GM10266 (cell line): ENCODE measurements at regions not wholly inside any gene's neighbourhood (a gene's known extent, or its start where the extent isn't known, plus 50 kb on each side); places are given as distances from the start of the nearest gene placed in this dataset.

Experiments used
- DNase-seq: peaks from one replicate; pipeline ENCODE4 v3.0.0; 2012; ENCODE audit errors: extremely low spot score
- TF ChIP-seq, protein P1 (sequence below): IDR thresholded peaks from 2 replicates; pipeline ENCODE4 v1.5.1; 2012; ENCODE audit warnings: mild to moderate bottlenecking, low read depth; ENCODE audit not compliant: control insufficient read depth, insufficient read depth; ENCODE audit errors: missing control alignments

DNA sequence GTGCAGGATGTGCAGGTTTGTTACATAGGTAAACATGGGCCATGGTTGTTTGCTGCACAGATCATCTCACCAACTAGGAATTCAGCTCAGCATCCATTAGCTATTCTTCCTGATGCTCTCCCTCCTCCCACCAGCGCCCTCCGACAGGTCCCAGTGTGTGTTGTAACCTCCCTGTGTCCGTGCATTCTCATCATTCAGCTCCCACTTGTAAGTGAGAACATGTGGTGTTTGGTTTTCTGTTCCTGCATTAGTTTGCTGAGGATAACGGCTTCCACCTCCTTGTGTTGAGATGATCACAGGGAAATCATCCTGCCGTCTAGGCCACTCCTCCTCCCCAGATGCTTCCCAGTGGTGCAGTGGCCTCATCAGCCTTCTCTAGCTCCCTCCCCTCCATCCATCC, 261.6 kb upstream of the GALNT17 start:
- DNase-seq: no peak
- TF ChIP-seq, protein P1, sequence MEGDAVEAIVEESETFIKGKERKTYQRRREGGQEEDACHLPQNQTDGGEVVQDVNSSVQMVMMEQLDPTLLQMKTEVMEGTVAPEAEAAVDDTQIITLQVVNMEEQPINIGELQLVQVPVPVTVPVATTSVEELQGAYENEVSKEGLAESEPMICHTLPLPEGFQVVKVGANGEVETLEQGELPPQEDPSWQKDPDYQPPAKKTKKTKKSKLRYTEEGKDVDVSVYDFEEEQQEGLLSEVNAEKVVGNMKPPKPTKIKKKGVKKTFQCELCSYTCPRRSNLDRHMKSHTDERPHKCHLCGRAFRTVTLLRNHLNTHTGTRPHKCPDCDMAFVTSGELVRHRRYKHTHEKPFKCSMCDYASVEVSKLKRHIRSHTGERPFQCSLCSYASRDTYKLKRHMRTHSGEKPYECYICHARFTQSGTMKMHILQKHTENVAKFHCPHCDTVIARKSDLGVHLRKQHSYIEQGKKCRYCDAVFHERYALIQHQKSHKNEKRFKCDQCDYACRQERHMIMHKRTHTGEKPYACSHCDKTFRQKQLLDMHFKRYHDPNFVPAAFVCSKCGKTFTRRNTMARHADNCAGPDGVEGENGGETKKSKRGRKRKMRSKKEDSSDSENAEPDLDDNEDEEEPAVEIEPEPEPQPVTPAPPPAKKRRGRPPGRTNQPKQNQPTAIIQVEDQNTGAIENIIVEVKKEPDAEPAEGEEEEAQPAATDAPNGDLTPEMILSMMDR: no peak

DNA sequence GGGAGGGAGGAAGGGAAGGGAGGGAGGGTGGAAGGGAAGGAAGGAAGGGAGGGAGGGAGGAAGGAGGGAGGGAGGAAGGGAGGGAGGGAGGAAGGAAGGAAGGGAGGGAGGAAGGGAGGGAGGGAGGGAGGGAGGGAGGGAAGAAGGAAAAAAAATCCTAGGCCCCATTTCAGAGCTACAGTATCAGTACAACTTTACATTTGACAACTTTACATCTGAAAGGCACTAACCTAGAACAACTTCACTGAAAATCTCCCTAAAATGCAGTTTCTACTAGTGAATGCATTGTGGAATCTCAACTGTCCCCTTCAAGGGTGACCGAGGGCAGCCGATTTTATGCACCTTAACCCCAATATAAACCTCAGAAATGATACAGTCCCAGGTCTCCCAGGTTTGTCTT, 259.8 kb upstream of the GALNT17 start:
- TF ChIP-seq, protein P1: no peak
- no peak for DNase-seq

DNA sequence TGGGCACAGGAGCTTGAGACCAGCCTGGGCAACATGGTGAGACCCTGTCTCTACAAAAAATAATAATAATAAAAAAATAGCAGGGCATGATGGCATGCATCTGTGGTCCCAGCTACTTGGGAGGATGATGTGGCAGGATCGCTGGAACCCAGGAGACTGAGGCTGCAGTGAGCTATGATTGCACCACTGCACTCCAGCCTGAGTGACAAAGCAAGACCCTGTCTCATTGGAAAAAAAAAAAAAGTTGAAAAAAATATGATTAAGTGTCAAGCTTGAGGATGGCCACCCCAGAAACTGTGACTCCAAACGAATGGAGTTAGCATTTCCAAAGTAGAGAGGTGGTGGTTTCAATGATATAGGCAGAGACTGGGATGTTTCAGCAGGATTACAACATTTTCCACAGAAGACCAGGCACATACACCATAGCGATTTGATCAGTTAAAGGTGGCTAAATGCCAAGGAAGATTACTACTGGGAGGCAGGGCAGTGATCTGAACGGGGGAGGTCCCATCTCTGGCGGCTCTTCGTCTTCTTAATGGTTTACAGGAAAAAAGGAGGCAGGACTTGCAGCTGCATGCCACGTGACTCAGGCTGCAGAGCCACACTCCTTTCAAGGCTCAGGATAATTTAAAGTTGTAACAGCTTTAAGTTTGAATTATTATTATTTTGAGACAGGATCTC, 250.6 kb upstream of the GALNT17 start:
- TF ChIP-seq, protein P1: no peak
- DNase-seq: no peak

DNA sequence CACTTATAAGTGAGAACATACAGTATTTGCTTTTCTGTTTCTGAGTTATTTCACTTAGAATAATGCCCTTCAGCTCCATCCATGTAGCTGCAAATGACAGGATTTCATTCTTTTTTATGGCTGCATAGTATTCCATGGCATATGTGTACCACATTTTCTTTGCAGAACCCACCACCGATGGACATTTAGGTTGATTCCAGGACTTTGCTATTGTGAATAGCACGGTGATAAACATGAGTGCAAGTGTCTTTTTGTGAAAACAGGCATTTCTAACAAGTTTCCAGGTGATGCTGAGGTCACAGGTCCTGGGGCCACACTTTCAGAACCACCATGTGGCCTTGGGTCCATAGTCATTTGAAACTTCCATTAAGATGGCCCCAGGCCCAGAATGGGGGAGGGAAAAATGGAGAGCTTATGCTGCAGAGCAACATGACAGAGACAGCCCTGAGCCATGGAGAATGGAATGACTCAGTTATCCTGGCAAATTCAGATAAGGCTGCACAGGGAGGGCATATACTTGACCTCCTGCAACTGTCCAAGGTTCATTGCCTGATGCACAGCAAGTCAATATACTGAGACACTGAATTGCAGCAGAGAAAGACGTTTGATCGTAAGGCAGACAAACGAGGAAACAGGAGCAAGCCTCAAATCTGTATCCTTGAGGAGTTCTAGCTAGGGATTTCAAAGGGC, 248.0 kb upstream of the GALNT17 start:
- TF ChIP-seq, protein P1: no peak
- no peak for DNase-seq

DNA sequence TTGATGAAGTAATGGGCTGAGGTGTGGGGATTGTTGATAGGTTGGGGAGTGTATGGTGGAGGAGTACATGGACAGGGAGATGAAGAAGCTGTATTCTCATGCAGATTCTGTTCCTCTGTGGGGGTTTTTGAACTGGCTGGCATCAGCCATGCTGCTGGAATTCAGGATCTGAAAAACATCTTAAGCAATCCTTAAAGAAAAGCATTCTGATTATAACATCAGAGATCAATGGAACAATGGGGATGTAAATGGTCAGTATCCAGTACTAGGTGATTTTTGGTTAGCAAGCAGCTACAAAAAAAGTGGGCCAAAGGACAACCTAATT, 247.5 kb upstream of the GALNT17 start:
- DNase-seq: no peak
- TF ChIP-seq, protein P1: no peak

DNA sequence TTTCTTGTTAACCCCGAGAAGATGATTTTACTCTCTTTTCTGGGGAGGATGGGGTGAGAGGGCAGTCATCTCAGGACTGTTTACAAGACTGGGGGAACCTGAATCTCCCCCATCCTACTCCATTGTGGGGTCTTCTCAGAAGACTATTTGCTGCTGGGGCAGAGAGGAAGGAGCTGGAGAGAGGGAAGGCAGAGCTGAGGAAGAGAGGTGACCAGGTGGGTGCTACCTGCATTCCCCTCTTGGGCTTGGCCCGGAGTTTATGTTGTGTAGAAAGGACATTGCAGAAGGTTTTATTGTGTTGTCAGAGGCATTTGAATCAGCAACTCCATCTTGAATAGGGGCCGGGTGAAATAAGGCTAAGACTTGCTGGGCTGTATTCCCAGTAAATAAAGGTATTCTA, 247.1 kb upstream of the GALNT17 start:
- no peak for DNase-seq
- TF ChIP-seq, protein P1: no peak

DNA sequence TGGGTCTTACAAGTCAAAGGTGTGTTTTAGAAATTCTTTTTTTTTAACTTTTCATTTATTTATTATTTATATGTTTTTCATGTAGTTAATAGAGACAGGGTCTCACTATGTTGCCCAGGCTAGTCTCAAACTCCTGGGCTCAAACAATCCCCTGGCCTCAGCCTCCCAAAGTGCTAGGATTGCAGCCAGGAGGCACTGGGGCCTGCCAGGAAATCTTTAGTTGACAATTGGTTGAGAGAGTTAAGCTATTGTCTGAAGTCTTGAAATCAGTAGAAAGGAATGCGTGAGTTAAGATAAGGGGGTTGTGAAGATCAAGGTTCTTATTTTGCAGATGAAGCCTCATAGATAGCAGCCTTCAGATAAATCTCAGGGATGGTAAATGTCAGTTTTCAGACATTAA, 245.4 kb upstream of the GALNT17 start:
- TF ChIP-seq, protein P1: no peak
- DNase-seq: no peak
